Stimulated activated CD4-positive, alpha-beta T cell treated with anti-CD3 and anti-CD28 coated beads, TNF-alpha, amount 100 ng/mL, for 24 hours (primary cell): ENCODE measurements at regions not wholly inside any gene's neighbourhood (a gene's known extent, or its start where the extent isn't known, plus 50 kb on each side); places are given as distances from the start of the nearest gene placed in this dataset.
"Not testable (repeated sequence)": the region's sequence is repeated elsewhere in the genome, so short reads cannot be mapped to it uniquely, and the experiment has no call there.

Experiments
- DNase-seq, 3 experiments: peaks; one replicate each; pipeline ENCODE4 v3.0.0-alpha.2; 2020; ENCODE audit warnings: low read depth in 3 of 3

DNA sequence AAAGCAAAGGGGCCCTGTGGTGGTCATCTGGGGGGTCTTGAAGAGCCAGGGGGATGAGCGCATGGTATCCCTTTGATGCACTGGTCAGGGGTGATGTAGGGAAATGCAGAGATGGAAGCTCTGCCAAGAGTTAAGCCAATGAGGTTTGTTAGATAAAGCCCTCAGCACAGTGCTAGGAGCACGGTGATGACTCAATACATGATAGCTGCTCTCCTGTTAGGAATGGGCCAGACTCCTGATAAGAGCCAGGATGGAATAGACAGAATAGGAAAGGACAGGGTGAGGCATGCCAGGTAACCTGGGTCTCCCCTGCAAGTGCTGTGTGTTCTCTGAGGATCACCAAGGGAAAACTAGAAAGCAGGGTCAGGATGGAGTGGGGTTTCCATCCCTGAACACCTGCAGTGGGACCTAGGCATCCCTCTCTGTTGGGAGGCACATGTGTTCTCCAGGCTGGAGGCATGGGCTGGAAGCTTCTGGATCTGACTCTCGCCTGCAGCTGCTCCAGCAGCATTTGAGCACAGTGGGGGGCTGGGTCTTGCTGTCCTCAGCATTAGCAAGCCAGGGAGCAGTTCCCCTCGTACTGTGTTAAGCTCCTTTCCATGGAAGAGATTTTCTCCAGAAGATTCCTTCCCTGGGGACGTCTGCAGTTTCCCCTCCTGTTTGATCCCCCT, 71.8 kb upstream of the TIAM2 start:
- DNase-seq, result no peak

- no peak for DNase-seq
These were observed 70.0 kb upstream of the TIAM2 start for GRCh38 chr6:154925130-154925529.

DNA sequence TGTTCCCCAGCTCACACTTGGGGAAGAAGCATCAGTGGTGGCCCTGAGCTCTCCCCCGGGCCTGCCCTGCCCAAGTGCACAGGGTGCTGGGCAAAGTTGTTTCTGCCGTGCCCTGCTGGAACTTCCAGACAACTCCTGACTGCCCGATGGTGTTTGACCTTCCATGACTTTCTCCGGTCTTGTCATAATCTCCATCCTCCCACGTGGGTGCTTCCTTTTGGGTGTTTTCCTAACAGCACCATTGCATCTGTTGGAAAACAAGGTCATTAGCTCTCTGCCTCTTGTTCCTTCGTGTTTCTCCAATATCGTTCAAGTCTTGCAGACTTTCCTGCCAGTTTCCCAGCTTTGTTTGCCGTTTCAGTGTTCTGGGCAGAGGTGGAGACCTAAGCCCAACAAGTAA, 68.7 kb upstream of the TIAM2 start:
- DNase-seq, result no peak

DNA sequence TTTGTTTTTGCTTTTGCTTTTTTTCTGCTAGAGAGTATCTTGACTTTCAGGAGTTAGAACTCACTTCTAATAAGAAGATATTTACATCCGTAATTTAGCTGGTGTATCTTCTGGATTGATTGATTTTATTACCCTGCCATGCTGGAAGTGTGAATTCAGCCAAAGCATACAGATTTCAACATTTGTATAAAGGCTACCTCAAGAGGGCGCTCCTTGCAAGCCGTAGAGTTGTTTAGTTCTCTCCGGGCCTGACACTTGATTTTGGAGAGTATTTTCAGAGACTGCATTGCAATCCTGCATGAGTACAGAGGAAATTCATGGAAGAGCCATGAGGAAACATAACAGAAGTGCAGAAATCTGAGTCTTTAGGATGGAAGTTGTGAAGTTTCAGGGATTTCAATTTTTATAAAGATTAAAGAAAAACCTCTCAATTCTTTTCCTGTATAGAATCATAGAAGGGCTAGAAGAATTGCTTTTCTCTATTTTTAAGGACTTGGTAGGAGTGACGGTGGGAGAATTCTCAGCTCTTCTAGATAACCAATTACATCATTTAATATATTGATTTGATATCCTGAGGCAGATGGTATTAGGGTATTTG, 66.7 kb upstream of the TIAM2 start:
- peak; percentile 44 to 65 (median 54) for DNase-seq

DNA sequence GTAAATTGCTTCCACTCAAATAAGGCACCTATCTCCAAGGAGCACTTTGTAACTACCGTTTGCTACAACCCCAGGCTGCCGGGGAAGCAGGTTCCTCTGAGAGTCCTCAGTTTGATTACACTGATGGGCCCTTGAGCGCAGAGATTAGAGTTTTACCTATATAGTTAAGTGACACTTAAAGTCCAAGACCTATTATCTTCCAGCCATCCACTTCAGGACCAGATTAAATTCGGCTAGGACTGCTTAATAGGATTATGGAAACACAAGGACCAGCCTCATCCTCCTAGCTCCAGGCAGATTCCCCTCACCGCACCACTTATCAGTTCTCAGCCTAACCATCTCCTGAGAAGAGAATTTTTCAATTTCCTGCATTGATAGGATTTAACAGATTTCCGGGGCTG, 64.7 kb upstream of the TIAM2 start:
- DNase-seq, result no peak

GRCh38 chr6:154931711-154932424, 63.2 kb upstream of the TIAM2 start:
- no peak for DNase-seq

DNA sequence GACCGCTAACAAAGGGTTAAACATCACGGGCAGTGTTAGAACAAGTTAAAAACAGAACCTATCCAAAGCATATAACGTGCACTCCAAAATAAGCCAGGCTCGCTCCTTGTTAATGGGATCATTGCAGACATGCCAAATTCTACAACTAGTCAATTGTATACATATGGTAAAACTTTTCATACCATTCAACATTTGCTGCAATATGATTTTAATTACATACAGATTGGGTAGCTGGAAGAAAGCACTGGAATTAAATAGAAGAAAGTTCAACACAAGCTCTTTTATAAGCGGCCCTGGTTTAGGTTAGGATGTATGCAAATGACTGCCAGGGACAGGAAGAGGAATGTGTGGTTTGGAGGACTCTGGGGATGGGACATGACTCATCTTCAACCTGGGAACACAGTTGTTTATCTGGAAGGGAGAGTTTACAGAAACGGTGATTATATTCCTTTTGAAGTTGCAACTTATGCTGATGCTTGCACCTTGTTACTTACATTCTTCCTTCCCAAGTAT, 62.5 kb upstream of the TIAM2 start:
- no peak for DNase-seq

DNA sequence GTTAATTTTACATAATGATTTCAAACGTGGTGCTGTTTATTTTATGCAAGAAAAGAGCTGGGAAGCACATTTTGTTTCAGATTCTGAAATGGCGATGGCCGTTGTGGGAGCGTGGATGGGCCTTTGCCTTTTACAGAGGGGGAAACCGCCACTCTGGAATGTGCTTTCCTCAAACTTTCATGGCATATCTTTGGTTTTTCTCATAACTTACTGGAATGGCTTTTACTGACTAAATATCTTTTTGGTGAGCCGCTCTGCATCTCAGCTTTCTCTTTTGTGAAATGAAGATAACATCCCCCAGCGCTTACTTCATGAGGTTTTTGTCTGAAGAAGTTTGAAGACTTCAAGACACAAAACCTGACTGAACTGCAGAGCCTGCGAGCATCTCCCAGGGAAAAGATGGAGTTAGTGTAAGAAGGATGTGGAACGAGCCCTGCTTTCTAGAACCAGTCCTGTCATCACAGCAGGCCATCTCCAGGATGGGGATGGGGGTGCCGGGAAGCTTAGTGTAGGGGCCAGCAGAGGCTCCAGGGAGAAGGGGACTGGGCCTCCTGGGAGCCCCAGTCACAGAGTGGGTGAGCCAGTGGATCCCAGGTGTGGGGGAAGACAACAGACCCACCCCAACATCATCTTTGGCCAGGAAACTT, 61.8 kb upstream of the TIAM2 start:
- no peak for DNase-seq

DNA sequence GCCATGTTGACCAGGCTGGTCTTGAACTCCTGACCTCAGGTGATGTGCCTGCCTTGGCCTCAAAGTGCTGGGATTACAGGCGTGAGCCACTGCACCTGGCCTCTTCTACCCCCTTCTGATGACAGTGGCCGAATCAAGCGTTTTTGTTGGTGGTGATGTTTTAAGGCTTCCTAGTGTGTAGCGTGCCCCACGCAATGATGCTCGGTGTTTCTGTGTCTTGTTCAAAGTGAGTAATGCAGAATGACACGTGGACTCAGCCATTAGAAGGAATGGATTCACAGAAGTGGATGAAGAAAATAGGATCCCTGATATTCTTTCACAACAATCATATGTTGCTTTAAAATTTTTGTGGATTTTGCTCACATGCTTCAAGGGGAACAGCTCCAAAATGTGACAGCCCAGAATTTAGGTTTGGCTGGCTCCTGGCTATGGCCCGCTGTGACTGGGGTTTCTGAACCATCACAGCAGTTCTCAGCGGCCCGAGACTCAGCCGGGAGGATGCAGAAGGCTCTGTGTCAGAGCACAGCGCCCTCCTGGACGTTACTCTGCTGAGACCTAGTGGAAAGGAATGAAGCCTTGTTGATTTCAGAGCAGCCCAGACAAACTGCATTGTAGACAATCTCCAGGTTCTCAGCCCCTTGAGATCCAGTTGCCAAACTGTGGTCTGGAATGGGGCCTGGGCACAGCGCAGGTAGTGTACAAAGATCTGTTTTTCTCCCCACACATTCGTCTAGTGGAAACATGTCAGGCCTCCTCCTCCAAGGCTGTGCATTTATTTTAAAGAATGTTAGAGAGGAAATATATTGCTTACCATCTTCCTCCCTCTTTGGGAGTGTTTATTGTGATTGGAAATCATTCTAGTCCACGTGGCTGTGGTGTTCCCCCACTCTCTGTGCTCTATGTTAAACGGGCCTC, 57.6 kb upstream of the TIAM2 start:
- no peak for DNase-seq

DNA sequence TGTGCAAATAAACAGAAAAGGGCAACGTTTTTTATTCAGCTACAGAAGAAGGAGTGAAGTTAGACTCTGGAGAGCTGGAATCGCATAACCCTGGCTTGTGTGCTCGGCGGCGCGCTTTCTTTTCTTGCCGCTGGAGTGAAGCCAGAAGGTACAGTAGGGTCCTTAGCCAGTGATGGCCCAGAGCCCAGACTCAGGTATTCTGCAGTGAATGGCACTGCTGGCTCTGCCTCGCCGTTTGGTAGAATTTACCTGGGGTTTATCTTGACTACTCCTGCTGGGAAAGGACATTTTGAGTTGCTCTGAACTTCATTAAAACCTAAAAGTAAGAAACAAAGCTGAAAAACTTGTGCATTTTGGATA, 56.9 kb upstream of the TIAM2 start:
- no peak for DNase-seq

- DNase-seq, result not testable (repeated sequence)
These were observed 56.3 kb upstream of the TIAM2 start for GRCh38 chr6:154938727-154939285.

- DNase-seq, result no peak
These were observed 52.3 kb upstream of the TIAM2 start for GRCh38 chr6:154942770-154943169.

GRCh38 chr6:154945271-154945890, 49.7 kb upstream of the TIAM2 start:
- no peak for DNase-seq
